Eye (tissue), 1 donor: ENCODE measurements at regions not wholly inside any gene's neighbourhood (a gene's known extent, or its start where the extent isn't known, plus 50 kb on each side); places are given as distances from the start of the nearest gene placed in this dataset.
"Not testable (repeated sequence)": the region's sequence is repeated elsewhere in the genome, so short reads cannot be mapped to it uniquely, and the experiment has no call there.

Source experiments
- DNase-seq: peaks from one replicate; pipeline ENCODE4 v3.0.0-alpha.2; 2015

- DNase-seq = no peak
Observed at GRCh38 chr5:124538931-124539330, 207.5 kb downstream of the ZNF608 start.

- DNase-seq = no peak
Observed at GRCh38 chr5:124538191-124538590, 208.2 kb downstream of the ZNF608 start.

- DNase-seq = no peak
Observed at GRCh38 chr5:124537522-124537921, 208.9 kb downstream of the ZNF608 start.

GRCh38 chr5:124537107-124537506, 209.3 kb downstream of the ZNF608 start:
- DNase-seq = no peak

DNA sequence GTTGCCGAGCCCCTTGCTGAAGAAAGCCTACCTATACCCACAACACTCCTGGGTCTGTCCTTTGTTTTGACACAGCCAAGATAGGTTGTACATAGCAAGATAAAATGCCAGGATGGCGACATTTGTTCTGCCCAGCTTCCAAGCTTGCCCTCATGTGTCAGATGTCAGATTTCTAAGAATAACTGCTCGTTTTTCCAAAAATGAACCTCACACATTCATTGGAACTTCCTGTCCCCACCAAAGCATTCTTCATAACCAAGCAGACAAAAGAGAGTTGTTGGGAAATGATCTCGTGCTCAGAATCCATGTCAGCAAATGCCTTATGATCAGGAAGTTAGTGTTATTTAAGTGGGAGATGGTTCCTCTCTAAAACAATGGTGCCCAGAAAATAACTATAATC, 210.1 kb downstream of the ZNF608 start:
- no peak for DNase-seq

DNA sequence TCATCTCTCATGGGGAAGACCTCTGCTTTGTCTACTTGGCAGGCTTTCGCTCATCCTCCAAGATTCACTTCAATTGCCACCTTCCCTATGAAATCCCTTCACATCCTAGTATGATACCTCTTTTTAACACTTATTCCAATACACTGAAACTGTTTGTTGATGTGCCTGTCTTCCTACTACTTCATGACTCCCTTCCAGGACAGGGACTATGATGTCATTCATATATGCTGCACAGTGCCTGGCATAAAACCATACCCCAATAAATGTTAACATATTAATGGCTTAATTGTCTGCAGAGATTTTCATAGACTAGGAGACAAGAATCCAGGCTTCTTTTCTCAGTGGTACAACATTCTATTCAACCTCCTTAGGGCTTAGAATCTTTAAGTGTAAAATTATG, 215.5 kb downstream of the ZNF608 start:
- DNase-seq = no peak

GRCh38 chr5:124528838-124529237, 217.6 kb downstream of the ZNF608 start:
- DNase-seq = no peak

GRCh38 chr5:124527220-124527991, 219.0 kb downstream of the ZNF608 start:
- no peak for DNase-seq

DNA sequence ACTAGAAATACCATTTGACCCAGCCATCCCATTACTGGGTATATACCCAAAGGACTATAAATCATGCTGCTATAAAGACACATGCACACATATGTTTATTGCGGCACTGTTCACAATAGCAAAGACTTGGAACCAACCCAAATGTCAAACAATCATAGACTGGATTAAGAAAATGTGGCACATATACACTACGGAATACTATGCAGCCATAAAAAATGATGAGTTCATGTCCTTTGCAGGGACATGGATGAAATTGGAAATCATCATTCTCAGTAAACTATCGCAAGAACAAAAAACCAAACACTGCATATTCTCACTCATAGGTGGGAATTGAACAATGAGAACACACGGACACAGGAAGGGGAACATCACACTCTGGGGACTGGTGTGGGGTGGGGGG, 220.4 kb downstream of the ZNF608 start:
- DNase-seq = not testable (repeated sequence)

DNA sequence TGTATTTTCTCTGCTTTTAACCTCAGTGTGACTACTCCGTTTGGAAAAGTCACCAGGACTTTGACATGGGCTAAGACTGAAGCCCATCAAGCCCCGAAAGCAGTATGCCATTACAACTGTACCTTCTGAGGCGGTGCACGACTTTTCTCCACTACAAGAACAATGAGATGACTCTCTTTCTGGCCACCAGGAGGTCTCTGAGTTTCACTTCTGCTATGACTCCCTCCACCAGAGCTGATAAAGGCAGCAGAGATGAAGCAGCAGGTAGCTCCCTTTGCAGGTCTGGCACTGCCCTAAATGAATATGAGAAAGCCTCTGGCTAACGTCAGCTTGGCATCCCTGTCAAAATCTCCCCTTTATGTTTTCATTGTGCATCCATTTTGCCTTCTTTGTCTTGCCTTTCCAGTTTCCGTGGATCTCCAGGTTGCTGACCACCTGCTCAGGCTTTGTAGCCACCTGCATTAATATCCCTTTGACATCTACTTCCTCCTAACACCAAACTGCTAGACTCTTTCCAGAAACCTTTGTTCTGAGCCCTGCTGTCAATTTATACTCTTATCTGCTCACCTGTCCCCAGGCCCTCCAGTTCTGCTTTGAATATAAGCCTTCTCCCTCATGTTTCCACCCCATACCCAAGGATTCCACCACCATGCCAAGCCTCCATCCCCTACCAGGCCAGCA, 221.7 kb downstream of the ZNF608 start:
- DNase-seq = no peak

- no peak for DNase-seq
Observed at GRCh38 chr5:124523897-124524296, 222.5 kb downstream of the ZNF608 start.

- no peak for DNase-seq
Observed at GRCh38 chr5:124522992-124523391, 223.4 kb downstream of the ZNF608 start.

DNA sequence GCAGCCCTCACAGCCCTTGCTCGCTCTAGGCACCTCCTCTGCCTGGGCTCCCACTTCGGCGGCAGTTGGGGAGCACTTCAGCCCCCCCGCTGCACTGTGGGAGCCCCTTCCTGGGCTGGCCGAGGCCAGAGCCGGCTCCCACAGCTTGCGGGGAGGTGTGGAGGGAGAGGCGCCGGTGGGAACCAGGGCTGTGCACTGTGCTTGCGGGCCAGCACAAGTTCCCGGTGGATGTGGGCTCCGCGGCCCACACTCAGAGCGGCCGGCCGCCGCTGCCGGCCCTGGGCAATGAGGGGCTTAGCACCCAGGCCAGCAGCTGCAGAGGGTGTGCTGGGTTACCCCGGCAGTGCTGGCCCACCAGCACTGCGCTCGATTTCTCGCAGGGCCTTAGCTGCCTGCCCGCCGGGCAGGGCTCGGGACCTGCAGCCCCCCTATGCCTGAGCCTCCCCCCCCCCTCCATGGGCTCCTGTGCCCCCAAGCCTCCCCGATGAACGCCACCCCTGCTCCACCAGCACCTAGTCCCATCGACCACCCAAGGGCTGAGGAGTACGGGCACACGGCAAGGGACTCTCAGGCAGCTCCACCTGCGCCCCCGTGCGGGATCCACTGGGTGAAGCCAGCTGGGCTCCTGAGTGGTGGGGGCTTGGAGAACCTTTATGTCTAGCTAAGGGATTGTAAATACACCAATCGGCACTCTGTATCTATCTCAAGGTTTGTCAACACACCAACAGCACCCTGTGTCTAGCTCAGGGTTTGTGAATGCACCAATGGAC, 224.8 kb downstream of the ZNF608 start:
- DNase-seq = no peak

- DNase-seq = no peak
Observed at GRCh38 chr5:124519396-124519795, 227.0 kb downstream of the ZNF608 start.

DNA sequence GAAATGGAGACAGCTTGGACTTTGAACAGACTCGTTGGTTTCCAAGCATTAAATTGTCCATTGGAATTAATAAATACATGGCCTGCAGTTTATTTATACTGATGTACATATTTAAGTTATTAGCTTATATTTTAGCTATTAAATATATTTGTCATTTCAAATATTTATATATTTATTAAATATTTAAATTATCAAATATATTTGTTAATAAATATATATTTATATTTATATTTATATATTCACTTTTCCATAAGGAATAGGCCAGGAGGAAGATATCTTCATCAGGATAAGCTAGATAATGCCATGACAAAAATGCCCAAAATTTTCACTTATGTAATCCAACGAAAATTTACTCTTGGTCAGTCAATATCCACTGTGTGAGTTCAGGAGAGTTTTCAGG, 229.9 kb downstream of the ZNF608 start:
- DNase-seq = no peak

DNA sequence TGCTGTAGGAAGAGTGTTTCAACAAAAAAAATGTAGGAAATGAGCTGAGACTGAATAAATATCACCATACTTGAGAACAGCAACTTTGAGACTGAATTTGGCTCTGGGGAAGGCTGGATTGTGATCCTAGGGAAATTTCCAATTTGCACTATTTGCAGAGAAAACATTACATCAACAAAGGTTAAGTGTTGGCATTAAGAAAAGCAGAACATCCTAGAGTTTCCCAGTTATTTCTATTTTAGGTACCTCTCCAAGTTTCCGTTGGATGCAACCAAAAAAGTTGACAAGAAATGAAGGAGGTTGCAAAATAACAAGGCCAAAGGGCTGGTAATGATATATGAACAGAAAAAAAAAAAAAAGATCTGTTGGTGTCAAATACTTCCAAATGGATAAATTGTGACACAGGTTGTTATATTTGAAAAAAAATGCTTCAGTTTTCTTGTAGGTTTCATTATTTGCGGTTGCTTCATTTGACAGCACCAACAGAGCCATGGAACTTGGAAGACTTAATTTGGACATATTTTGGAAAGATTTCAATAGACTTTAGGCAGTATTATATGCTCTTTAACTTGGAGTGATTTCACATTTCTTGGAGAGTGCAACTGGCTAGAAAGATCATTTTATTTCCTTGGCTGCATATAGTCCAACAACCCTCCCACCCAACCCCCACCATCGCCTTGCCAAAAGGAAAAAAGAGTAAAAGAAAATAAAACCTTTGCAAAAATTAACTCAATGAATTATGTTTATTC, 230.8 kb downstream of the ZNF608 start:
- no peak for DNase-seq

- DNase-seq = no peak
Observed at GRCh38 chr5:124514956-124515355, 231.5 kb downstream of the ZNF608 start.

DNA sequence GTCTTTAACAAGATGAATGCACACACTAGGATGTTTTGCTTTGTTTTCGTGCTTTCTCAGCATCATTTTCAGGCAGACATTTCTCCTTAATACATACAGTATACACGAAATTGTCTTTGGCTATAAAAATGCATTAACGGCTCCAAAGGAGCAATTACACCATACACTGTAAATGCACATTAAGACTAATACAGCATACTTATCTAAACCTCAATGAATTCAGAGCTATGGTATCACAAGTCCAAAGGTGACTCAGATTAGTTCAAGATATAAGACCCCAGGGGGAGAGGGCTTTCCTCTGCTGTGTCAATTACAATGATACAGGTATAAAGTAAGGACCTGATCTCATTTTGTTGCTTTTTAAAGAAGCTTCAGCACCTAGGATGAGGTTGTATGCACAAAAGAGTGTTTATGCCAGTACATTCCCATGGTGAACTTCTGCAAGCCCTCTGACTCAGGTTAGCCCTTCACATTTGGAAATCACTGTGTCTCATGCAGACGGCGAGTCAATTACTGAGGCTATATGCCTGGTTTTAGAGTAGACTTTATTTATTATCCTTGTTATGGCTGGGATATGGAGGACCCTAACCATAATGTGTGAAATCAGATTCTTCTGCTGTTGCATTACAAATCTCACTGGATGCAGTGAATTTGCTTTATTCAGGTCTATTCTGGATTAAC, 233.3 kb downstream of the ZNF608 start:
- DNase-seq = no peak

DNA sequence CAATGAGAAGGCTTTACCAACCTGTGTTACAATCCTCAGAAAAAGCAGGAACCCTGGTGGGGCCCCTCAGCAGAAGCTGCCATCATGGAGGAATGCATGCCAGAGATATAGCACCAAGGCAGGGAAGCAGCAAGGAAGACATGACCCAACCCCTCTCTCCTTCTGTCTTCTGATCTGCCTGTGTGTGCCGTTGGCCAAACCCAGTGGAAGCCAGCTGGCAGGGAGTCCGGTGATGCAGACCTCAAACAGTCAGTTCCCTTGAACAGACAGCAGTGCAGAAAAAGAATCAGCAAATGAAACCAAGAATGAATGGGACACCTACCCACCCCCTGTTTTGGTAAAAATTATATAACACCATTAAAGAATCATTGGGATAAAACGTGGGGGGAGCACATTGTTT, 234.2 kb downstream of the ZNF608 start:
- DNase-seq = no peak

DNA sequence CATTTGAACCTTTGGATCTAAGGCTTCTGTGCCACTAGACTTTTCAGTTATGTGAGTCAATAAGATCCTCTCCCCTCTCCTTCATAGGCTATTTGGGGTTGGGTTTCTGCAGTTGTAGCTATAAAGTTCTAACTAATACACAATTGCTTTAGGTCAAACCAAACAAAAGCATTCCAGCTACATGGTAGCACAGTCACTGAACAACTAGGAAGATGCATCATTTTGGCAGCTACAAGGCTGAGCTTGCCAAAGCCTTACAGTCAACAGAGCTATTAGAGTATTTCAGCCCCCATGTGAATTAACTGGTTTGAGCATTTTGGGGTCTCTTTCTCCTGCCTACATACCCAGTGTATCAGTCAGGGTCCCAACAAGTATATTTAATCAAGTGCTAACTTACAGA, 234.6 kb downstream of the ZNF608 start:
- DNase-seq = no peak

GRCh38 chr5:124507688-124508087, 238.8 kb downstream of the ZNF608 start:
- no peak for DNase-seq
